Glutamatergic neuron (in vitro differentiated cells): ENCODE measurements at regions not wholly inside any gene's neighbourhood (a gene's known extent, or its start where the extent isn't known, plus 50 kb on each side); places are given as distances from the start of the nearest gene placed in this dataset.

Source experiments
- DNase-seq: peaks from one replicate; pipeline ENCODE4 v3.0.0; 2022
- H3K27ac Mint-ChIP-seq: one replicate; pipeline ENCODE4 v1.8.0; 2020; ENCODE audit warnings: mild to moderate bottlenecking, mixed read lengths, inconsistent platforms; ENCODE audit not compliant: unreplicated experiment
- H3K27me3 Mint-ChIP-seq: one replicate; pipeline ENCODE4 v1.8.0; 2020; ENCODE audit warnings: mild to moderate bottlenecking, moderate library complexity, mixed read lengths, inconsistent platforms; ENCODE audit not compliant: unreplicated experiment
- H3K36me3 Mint-ChIP-seq: one replicate; pipeline ENCODE4 v1.8.0; 2020; ENCODE audit warnings: mild to moderate bottlenecking, mixed read lengths, inconsistent platforms; ENCODE audit not compliant: unreplicated experiment
- H3K4me1 Mint-ChIP-seq: one replicate; pipeline ENCODE4 v1.8.0; 2020; ENCODE audit warnings: mild to moderate bottlenecking, low read depth, mixed read lengths, inconsistent platforms; ENCODE audit not compliant: unreplicated experiment
- H3K4me3 Mint-ChIP-seq: one replicate; pipeline ENCODE4 v1.8.0; 2020; ENCODE audit warnings: mild to moderate bottlenecking, mixed read lengths, inconsistent platforms; ENCODE audit not compliant: unreplicated experiment
- H3K9me3 Mint-ChIP-seq: one replicate; pipeline ENCODE4 v1.8.0; 2020; ENCODE audit warnings: mild to moderate bottlenecking, moderate library complexity, mixed read lengths, inconsistent platforms; ENCODE audit not compliant: unreplicated experiment
- CTCF ChIP-seq: fragments of 200-600 bp; sonication (generic); IDR thresholded peaks from one replicate; pipeline ENCODE4 v1.5.0; 2021; ENCODE audit not compliant: partially characterized antibody, unreplicated experiment

- H3K27ac Mint-ChIP-seq: no peak overlapping the region
- no peak overlapping the region for H3K4me3 Mint-ChIP-seq
- no peak for TF ChIP-seq CTCF
- no peak for DNase-seq
- peaks cover 4% of the 10 kb centered on the region for H3K4me1 Mint-ChIP-seq
- no peaks in the 10 kb centered on the region for H3K27me3 Mint-ChIP-seq
- no peaks in the 10 kb centered on the region for H3K36me3 Mint-ChIP-seq
- H3K9me3 Mint-ChIP-seq: peaks cover 2% of the 10 kb centered on the region
These were observed 286.5 kb downstream of the PTEN start for GRCh38 chr10:88149906-88150305.

GRCh38 chr10:88150339-88150738, 286.9 kb downstream of the PTEN start:
- no peak overlapping the region for H3K27ac Mint-ChIP-seq
- TF ChIP-seq CTCF: no peak
- H3K27me3 Mint-ChIP-seq: no peaks in the 10 kb centered on the region
- H3K4me1 Mint-ChIP-seq: peaks cover 4% of the 10 kb centered on the region
- no peak for DNase-seq
- peaks cover 2% of the 10 kb centered on the region for H3K9me3 Mint-ChIP-seq
- no peaks in the 10 kb centered on the region for H3K36me3 Mint-ChIP-seq
- H3K4me3 Mint-ChIP-seq: no peak overlapping the region

GRCh38 chr10:88152728-88153133, 289.3 kb downstream of the PTEN start:
- TF ChIP-seq CTCF: no peak
- Mint-ChIP-seq H3K9me3 (no peaks in the 10 kb centered on the region), H3K27me3 (no peaks in the 10 kb centered on the region), H3K4me1 (no peaks in the 10 kb centered on the region), H3K36me3 (no peaks in the 10 kb centered on the region), H3K27ac (no peak overlapping the region), H3K4me3 (no peak overlapping the region)
- no peak for DNase-seq

- Mint-ChIP-seq H3K27me3 (no peaks in the 10 kb centered on the region), H3K27ac (no peak overlapping the region), H3K36me3 (no peaks in the 10 kb centered on the region), H3K9me3 (no peaks in the 10 kb centered on the region), H3K4me3 (no peak overlapping the region), H3K4me1 (peaks cover 3% of the 10 kb centered on the region)
- DNase-seq: no peak
- no peak for TF ChIP-seq CTCF
These were observed 291.3 kb downstream of the PTEN start for GRCh38 chr10:88154596-88155250.

GRCh38 chr10:88156341-88156740, 292.9 kb downstream of the PTEN start:
- Mint-ChIP-seq H3K27me3 (no peaks in the 10 kb centered on the region), H3K4me1 (peaks cover 3% of the 10 kb centered on the region), H3K27ac (no peak overlapping the region), H3K9me3 (no peaks in the 10 kb centered on the region), H3K36me3 (no peaks in the 10 kb centered on the region), H3K4me3 (no peak overlapping the region)
- TF ChIP-seq CTCF: no peak
- DNase-seq: no peak
